Mucosa of descending colon (tissue), 3 donors: ENCODE measurements at regions not wholly inside any gene's neighbourhood (a gene's known extent, or its start where the extent isn't known, plus 50 kb on each side); places are given as distances from the start of the nearest gene placed in this dataset.

ENCODE experiments used
- ATAC-seq: fragments of 200-7000 bp; cut with Tn5 transposase; one replicate; pipeline ENCODE4 v1.9.1; 2020; ENCODE audit warnings: mild to moderate bottlenecking, moderate library complexity
- DNase-seq, 3 donors: peaks; one replicate each; pipeline ENCODE4 v3.0.0-alpha.2; 2020
- H3K36me3 ChIP-seq: fragments of 200-600 bp; one replicate; pipeline ENCODE4 v1.8.0; 2021; ENCODE audit warnings: low read depth, mild to moderate bottlenecking
- H3K4me1 ChIP-seq: fragments of 200-600 bp; one replicate; pipeline ENCODE4 v1.8.0; 2021; ENCODE audit warnings: low read depth, mild to moderate bottlenecking
- H3K4me3 ChIP-seq: fragments of 200-600 bp; one replicate; pipeline ENCODE4 v1.8.0; 2021; ENCODE audit warnings: mild to moderate bottlenecking
- H3K9me3 ChIP-seq: fragments of 200-600 bp; one replicate; pipeline ENCODE4 v1.8.0; 2021; ENCODE audit warnings: mild to moderate bottlenecking
- CTCF ChIP-seq: fragments of 200-600 bp; IDR thresholded peaks from one replicate; pipeline ENCODE4 v1.8.0; 2022; ENCODE audit warnings: antibody characterized with exemption, mild to moderate bottlenecking
- intact Hi-C, 2 donors: fragments of 100-400 bp; cut with DNase I in 1 of 2; cut with micrococcal nuclease in 1 of 2; formaldehyde crosslinking; loops; one replicate each; pipeline versions ENCODE4 v1.11.0 to v1.11.1; 2022; cut with DNase I, micrococcal nuclease
- donor health status: DM: no; HTN: no; CAD: no; lungs with moderate emphysema.
- donor health status: DM: no; HTN: no; CAD: no.
- donor health status: DM: no; HTN: yes; CAD: no.

- no peak for TF ChIP-seq CTCF
These were observed 53.1 kb downstream of the CH25H start for GRCh38 chr10:89153971-89154370.

GRCh38 chr10:89153116-89153515 lies 54.0 kb downstream of the CH25H start:
- no peaks in the 10 kb centered on the region for H3K36me3 ChIP-seq
- H3K4me1 ChIP-seq, result no peaks in the 10 kb centered on the region
- ATAC-seq (no peak), DNase-seq (no peak)
- TF ChIP-seq CTCF, result no peak
- H3K4me3 ChIP-seq, result no peak overlapping the region
- intact Hi-C loops, result no loop called here
- no peaks in the 10 kb centered on the region for H3K9me3 ChIP-seq

More at GRCh38 chr10:89153971-89154370, 53.1 kb downstream of the CH25H start:
- Histone ChIP-seq H3K36me3 (no peaks in the 10 kb centered on the region), H3K4me1 (no peaks in the 10 kb centered on the region), H3K9me3 (no peaks in the 10 kb centered on the region), H3K4me3 (no peak overlapping the region)
- intact Hi-C loops, result no loop called here
- ATAC-seq (no peak), DNase-seq (no peak)

- Histone ChIP-seq H3K36me3 (no peaks in the 10 kb centered on the region), H3K4me3 (no peak overlapping the region), H3K9me3 (no peaks in the 10 kb centered on the region), H3K4me1 (no peaks in the 10 kb centered on the region)
- intact Hi-C loops, result no loop called here
- no peak for DNase-seq
- TF ChIP-seq CTCF, result no peak
- no peak for ATAC-seq
These were observed 55.3 kb downstream of the CH25H start for GRCh38 chr10:89151857-89152256.

- no peak for TF ChIP-seq CTCF
- intact Hi-C loops, result no loop called here
- DNase-seq (no peak), ATAC-seq (no peak)
- Histone ChIP-seq H3K4me3 (no peak overlapping the region), H3K9me3 (no peaks in the 10 kb centered on the region), H3K4me1 (no peaks in the 10 kb centered on the region), H3K36me3 (no peaks in the 10 kb centered on the region)
These were observed 59.1 kb downstream of the CH25H start for GRCh38 chr10:89148061-89148460.

GRCh38 chr10:89147256-89147655 lies 59.9 kb downstream of the CH25H start:
- Histone ChIP-seq H3K36me3 (no peaks in the 10 kb centered on the region), H3K4me3 (no peak overlapping the region), H3K4me1 (no peaks in the 10 kb centered on the region), H3K9me3 (no peaks in the 10 kb centered on the region)
- DNase-seq (no peak), ATAC-seq (no peak)
- TF ChIP-seq CTCF, result no peak
- intact Hi-C loops, result no loop called here

GRCh38 chr10:89144836-89145235 lies 62.3 kb downstream of the CH25H start:
- intact Hi-C loops, result no loop called here
- H3K4me3 ChIP-seq, result no peak overlapping the region
- ATAC-seq (no peak), DNase-seq (no peak)
- no peaks in the 10 kb centered on the region for H3K9me3 ChIP-seq
- no peaks in the 10 kb centered on the region for H3K36me3 ChIP-seq
- no peak for TF ChIP-seq CTCF
- no peaks in the 10 kb centered on the region for H3K4me1 ChIP-seq
